ENCODE measurements at regions not wholly inside any gene's neighbourhood (a gene's known extent, or its start where the extent isn't known, plus 50 kb on each side); places are given as distances from the start of the nearest gene placed in this dataset.
A peak's percentile ranks its signal among the peaks of the same experiment; 100 is the strongest.

GRCh38 chr15:45790325-45790943 is 155.6 kb downstream of the SQOR start:
- intact Hi-C loops (cut with micrococcal nuclease) = loop anchor here (1.0 kb wide), 1 partner anchor 75 kb away; no protein-coding TSS in a partner anchor
- Histone ChIP-seq H3K9ac (ENCODE audit: low read depth, low read length) (no peak overlapping the region), H3K9me1 (ENCODE audit: insufficient read depth, low read length) (no peaks in the 10 kb centered on the region), H3K36me3 (ENCODE audit: control insufficient read depth, insufficient read depth, low read length) (no peaks in the 10 kb centered on the region), H2BK120ac (ENCODE audit: low read depth, low read length) (no peak overlapping the region), H3K79me1 (ENCODE audit: low read depth in 1 of 2, low read length in 2 of 2) (no peaks in the 10 kb centered on the region), H3K18ac (ENCODE audit: low read depth, low read length) (no peak overlapping the region), H3K4me2 (ENCODE audit: low read depth, low read length) (no peak overlapping the region), H3K9me3 (ENCODE audit: control insufficient read depth, insufficient read depth, low read length) (no peaks in the 10 kb centered on the region), H4K20me1 (ENCODE audit: insufficient read depth, low read length) (no peaks in the 10 kb centered on the region), H4K8ac (ENCODE audit: low read depth in 2 of 2, low read length in 2 of 2) (no peak overlapping the region), H4K91ac (ENCODE audit: insufficient read depth, low read depth, low read length) (no peak overlapping the region), H2AK5ac (ENCODE audit: low read depth, low read length) (no peak overlapping the region), H3K27ac (ENCODE audit: insufficient read depth, low read length) (no peak overlapping the region), H2BK15ac (ENCODE audit: low read depth, low read length) (no peak overlapping the region), H3K14ac (replicated peaks; ENCODE audit: low read depth, low read length) (no peak overlapping the region), H2BK20ac (ENCODE audit: low read depth, low read length) (no peak overlapping the region), H4K5ac (ENCODE audit: low read depth, low read length) (no peak overlapping the region), H3K56ac (ENCODE audit: extremely low read depth, insufficient read depth, low read length) (no peak overlapping the region), H3K23ac (ENCODE audit: low read depth, low read length) (no peak overlapping the region), H3K4ac (ENCODE audit: low read depth, low read length) (no peak overlapping the region), H3K4me3 (ENCODE audit: insufficient read depth, low read depth, low read length) (no peak overlapping the region), H3K4me1 (ENCODE audit: control insufficient read depth, insufficient read depth, low read length) (no peaks in the 10 kb centered on the region), H2BK5ac (ENCODE audit: low read depth, low read length, poor library complexity, severe bottlenecking) (no peak overlapping the region), H3K27me3 (ENCODE audit: control insufficient read depth, insufficient read depth, low read length) (no peaks in the 10 kb centered on the region), H2AFZ (replicated peaks; ENCODE audit: low read length, poor library complexity) (no peak overlapping the region), H2AK9ac (replicated peaks; ENCODE audit: low read depth, low read length, poor library complexity) (no peak overlapping the region)
- dilution Hi-C loops (cut with HindIII; ENCODE audit: low sequenced_read_pairs, unreplicated experiment) = no loop called here
- ChIA-PET CTCF (interaction anchor here (0.6 to 1.7 kb wide), 4 partner anchors 9 to 139 kb away, joined by 3 to 7 read pairs (median 4); no protein-coding TSS in a partner anchor), POLR2A (ENCODE audit: unreplicated experiment) (no interaction called here)
- TF ChIP-seq, protein P1, sequence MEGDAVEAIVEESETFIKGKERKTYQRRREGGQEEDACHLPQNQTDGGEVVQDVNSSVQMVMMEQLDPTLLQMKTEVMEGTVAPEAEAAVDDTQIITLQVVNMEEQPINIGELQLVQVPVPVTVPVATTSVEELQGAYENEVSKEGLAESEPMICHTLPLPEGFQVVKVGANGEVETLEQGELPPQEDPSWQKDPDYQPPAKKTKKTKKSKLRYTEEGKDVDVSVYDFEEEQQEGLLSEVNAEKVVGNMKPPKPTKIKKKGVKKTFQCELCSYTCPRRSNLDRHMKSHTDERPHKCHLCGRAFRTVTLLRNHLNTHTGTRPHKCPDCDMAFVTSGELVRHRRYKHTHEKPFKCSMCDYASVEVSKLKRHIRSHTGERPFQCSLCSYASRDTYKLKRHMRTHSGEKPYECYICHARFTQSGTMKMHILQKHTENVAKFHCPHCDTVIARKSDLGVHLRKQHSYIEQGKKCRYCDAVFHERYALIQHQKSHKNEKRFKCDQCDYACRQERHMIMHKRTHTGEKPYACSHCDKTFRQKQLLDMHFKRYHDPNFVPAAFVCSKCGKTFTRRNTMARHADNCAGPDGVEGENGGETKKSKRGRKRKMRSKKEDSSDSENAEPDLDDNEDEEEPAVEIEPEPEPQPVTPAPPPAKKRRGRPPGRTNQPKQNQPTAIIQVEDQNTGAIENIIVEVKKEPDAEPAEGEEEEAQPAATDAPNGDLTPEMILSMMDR (conservative IDR thresholded peaks at IDR 0.05; ENCODE audit: low read depth, low read length) = peak; percentile 47
- TF ChIP-seq, protein P2, sequence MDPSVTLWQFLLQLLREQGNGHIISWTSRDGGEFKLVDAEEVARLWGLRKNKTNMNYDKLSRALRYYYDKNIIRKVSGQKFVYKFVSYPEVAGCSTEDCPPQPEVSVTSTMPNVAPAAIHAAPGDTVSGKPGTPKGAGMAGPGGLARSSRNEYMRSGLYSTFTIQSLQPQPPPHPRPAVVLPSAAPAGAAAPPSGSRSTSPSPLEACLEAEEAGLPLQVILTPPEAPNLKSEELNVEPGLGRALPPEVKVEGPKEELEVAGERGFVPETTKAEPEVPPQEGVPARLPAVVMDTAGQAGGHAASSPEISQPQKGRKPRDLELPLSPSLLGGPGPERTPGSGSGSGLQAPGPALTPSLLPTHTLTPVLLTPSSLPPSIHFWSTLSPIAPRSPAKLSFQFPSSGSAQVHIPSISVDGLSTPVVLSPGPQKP (IDR thresholded peaks at IDR 0.05; ENCODE audit: borderline replicate concordance, low read depth, low read length) = no peak
- TF ChIP-seq MAFK (IDR thresholded peaks at IDR 0.05; ENCODE audit: low read depth, low read length) (no peak), SMC3 (IDR thresholded peaks at IDR 0.05; ENCODE audit: low read depth, low read length) (0 out of 2 replicates have a peak, but pooled peaks have one; percentile 17)
- TF ChIP-seq, protein P3, sequence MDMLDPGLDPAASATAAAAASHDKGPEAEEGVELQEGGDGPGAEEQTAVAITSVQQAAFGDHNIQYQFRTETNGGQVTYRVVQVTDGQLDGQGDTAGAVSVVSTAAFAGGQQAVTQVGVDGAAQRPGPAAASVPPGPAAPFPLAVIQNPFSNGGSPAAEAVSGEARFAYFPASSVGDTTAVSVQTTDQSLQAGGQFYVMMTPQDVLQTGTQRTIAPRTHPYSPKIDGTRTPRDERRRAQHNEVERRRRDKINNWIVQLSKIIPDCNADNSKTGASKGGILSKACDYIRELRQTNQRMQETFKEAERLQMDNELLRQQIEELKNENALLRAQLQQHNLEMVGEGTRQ (IDR thresholded peaks at IDR 0.05; ENCODE audit: low read depth, low read length) = no peak
- DNase-seq (peak; percentile 7), ATAC-seq (ENCODE audit: low read depth) (peak; percentile 65; the same call in 1 of the 2 replicates)
- no TSS peak for BruUV-seq (replicated peaks)
- in situ Hi-C loops (cut with MboI; ENCODE audit: low sequenced_read_pairs) = no loop called here
- WGBS, 2 experiments (ENCODE audit: extremely low coverage in 2 of 2, insufficient read length in 1 of 2) = 20% methylated on average over 2 of the region's 4 CpGs; no CpG with 5 or more reads in 1 of the 2 experiments

Data from IMR-90 (cell line).